OCI-LY3 (cell line): ENCODE measurements at regions not wholly inside any gene's neighbourhood (a gene's known extent, or its start where the extent isn't known, plus 50 kb on each side); places are given as distances from the start of the nearest gene placed in this dataset.

Experiments used
- EZH2phosphoT487 ChIP-seq: fragments of 200-600 bp; shearing (Covaris generic); IDR thresholded peaks from 2 replicates; pipeline ENCODE4 v1.6.1; 2018; ENCODE audit warnings: antibody characterized with exemption, mixed run types, low read depth
- TF ChIP-seq, protein P1 (sequence below): fragments of 200-600, 300-600 bp; sonication (generic); IDR thresholded peaks from 2 replicates; pipeline ENCODE4 v1.5.1; 2014; ENCODE audit warnings: antibody characterized with exemption, low read length, low read depth

DNA sequence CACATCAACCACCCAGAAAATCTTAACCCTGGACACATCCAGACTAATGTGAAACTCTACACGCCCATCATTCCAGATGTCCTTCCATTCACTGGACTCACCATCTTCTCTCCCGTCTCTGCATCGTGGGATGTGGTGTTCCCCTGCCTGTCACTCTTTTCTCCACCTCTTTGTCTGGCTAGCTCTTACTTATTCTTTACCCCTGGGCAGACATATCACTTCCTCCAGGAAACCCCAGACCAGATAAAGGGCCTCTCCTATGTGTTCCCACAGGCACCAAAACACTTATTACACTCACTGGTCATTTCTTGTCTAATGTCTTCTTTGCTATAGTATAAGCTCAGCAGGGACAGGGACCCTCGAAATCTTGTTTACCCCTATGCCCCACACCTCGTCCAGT is 109.3 kb upstream of the IPO5 start:
- TF ChIP-seq, protein P1, sequence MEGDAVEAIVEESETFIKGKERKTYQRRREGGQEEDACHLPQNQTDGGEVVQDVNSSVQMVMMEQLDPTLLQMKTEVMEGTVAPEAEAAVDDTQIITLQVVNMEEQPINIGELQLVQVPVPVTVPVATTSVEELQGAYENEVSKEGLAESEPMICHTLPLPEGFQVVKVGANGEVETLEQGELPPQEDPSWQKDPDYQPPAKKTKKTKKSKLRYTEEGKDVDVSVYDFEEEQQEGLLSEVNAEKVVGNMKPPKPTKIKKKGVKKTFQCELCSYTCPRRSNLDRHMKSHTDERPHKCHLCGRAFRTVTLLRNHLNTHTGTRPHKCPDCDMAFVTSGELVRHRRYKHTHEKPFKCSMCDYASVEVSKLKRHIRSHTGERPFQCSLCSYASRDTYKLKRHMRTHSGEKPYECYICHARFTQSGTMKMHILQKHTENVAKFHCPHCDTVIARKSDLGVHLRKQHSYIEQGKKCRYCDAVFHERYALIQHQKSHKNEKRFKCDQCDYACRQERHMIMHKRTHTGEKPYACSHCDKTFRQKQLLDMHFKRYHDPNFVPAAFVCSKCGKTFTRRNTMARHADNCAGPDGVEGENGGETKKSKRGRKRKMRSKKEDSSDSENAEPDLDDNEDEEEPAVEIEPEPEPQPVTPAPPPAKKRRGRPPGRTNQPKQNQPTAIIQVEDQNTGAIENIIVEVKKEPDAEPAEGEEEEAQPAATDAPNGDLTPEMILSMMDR: no peak
- no peak for TF ChIP-seq EZH2phosphoT487
